Trophoblast cell (in vitro differentiated cells and primary cell): ENCODE measurements at regions not wholly inside any gene's neighbourhood (a gene's known extent, or its start where the extent isn't known, plus 50 kb on each side); places are given as distances from the start of the nearest gene placed in this dataset.
A peak's percentile ranks its signal among the peaks of the same experiment; 100 is the strongest.

Source experiments
- DNase-seq, 2 donors: peaks; one replicate each; pipeline ENCODE4 v3.0.0-alpha.2; 2016
- H2AFZ ChIP-seq: 2 replicates; pipeline ENCODE4 v1.6.1; 2013; ENCODE audit warnings: low read length, moderate library complexity, mild to moderate bottlenecking; ENCODE audit not compliant: insufficient read depth, poor library complexity
- H2AK5ac ChIP-seq: 2 replicates; pipeline ENCODE4 v1.6.1; 2013; ENCODE audit warnings: mild to moderate bottlenecking, low read length
- H2BK120ac ChIP-seq: 2 replicates; pipeline ENCODE4 v1.6.1; 2013; ENCODE audit warnings: low read length, mild to moderate bottlenecking, moderate library complexity; ENCODE audit not compliant: insufficient read depth, poor library complexity
- H2BK12ac ChIP-seq: 2 replicates; pipeline ENCODE4 v1.6.1; 2013; ENCODE audit warnings: mild to moderate bottlenecking, low read length, moderate library complexity
- H2BK5ac ChIP-seq: 2 replicates; pipeline ENCODE4 v1.6.1; 2013; ENCODE audit warnings: low read length, low read depth, moderate library complexity, mild to moderate bottlenecking; ENCODE audit not compliant: poor library complexity
- H3K14ac ChIP-seq: 2 replicates; pipeline ENCODE4 v1.6.1; 2013; ENCODE audit warnings: mild to moderate bottlenecking, low read length
- H3K18ac ChIP-seq: 2 replicates; pipeline ENCODE4 v1.6.1; 2013; ENCODE audit warnings: mild to moderate bottlenecking, low read length
- H3K23ac ChIP-seq: 2 replicates; pipeline ENCODE4 v1.6.1; 2013; ENCODE audit warnings: low read length
- H3K27ac ChIP-seq: 2 replicates; pipeline ENCODE4 v1.5.1; 2013; ENCODE audit warnings: low read depth, mild to moderate bottlenecking, inconsistent platforms, low read length, moderate library complexity
- H3K27me3 ChIP-seq: 2 replicates; pipeline ENCODE4 v1.6.1; 2013; ENCODE audit warnings: inconsistent platforms, mild to moderate bottlenecking, low read length, moderate library complexity; ENCODE audit not compliant: insufficient read depth
- H3K36me3 ChIP-seq, 2 experiments: 1 replicate in 1 of 2; 2 replicates in 1 of 2; pipeline ENCODE4 v1.6.1; 2013; ENCODE audit warnings: low read length in 2 of 2, mild to moderate bottlenecking in 2 of 2, moderate library complexity in 1 of 2; ENCODE audit not compliant: insufficient read depth in 2 of 2, control insufficient read depth in 1 of 2
- H3K4ac ChIP-seq: 2 replicates; pipeline ENCODE4 v1.6.1; 2013; ENCODE audit warnings: low read depth, mild to moderate bottlenecking, low read length, moderate library complexity
- H3K4me1 ChIP-seq, 2 experiments: 1 replicate in 1 of 2; 2 replicates in 1 of 2; pipeline ENCODE4 v1.6.1; 2013; ENCODE audit warnings: low read length in 2 of 2, mild to moderate bottlenecking in 2 of 2, moderate library complexity in 1 of 2; ENCODE audit not compliant: insufficient read depth in 2 of 2, control insufficient read depth in 1 of 2
- H3K4me2 ChIP-seq: 2 replicates; pipeline ENCODE4 v1.6.1; 2013; ENCODE audit warnings: inconsistent platforms, mild to moderate bottlenecking, low read length, moderate library complexity
- H3K4me3 ChIP-seq: 2 replicates; pipeline ENCODE4 v1.5.1; 2013; ENCODE audit warnings: mild to moderate bottlenecking, low read depth, low read length, inconsistent platforms
- H3K79me1 ChIP-seq: one replicate; pipeline ENCODE4 v1.6.1; 2013; ENCODE audit warnings: low read length
- H3K79me2 ChIP-seq: 2 replicates; pipeline ENCODE4 v1.6.1; 2013; ENCODE audit warnings: low read length, mild to moderate bottlenecking; ENCODE audit not compliant: control insufficient read depth, insufficient read depth, poor library complexity
- H3K9ac ChIP-seq: 2 replicates; pipeline ENCODE4 v1.6.1; 2013; ENCODE audit warnings: mild to moderate bottlenecking, low read length
- H3K9me3 ChIP-seq: 2 replicates; pipeline ENCODE4 v1.6.1; 2013; ENCODE audit warnings: low read depth, mild to moderate bottlenecking, control low read depth, inconsistent platforms, low read length; ENCODE audit not compliant: insufficient read depth
- H4K12ac ChIP-seq: 2 replicates; pipeline ENCODE4 v1.6.1; 2013; ENCODE audit warnings: low read depth, mild to moderate bottlenecking, low read length, moderate library complexity
- H4K8ac ChIP-seq: 2 replicates; pipeline ENCODE4 v1.6.1; 2013; ENCODE audit warnings: low read depth, mild to moderate bottlenecking, low read length, moderate library complexity
- H4K91ac ChIP-seq: one replicate; pipeline ENCODE4 v1.6.1; 2013; ENCODE audit warnings: low read depth, mild to moderate bottlenecking, low read length, moderate library complexity
- WGBS: extraction: QIAGEN DNeasy Blood & Tissue Kit; methylation state at CpG from one replicate; pipeline ENCODE4 v1.1.7; 2013; ENCODE audit warnings: missing lambda C conversion rate; ENCODE audit not compliant: insufficient read length, insufficient coverage; ENCODE audit errors: extremely low coverage; 5-methylcytosine and 5-hydroxymethylcytosine counted together

DNA sequence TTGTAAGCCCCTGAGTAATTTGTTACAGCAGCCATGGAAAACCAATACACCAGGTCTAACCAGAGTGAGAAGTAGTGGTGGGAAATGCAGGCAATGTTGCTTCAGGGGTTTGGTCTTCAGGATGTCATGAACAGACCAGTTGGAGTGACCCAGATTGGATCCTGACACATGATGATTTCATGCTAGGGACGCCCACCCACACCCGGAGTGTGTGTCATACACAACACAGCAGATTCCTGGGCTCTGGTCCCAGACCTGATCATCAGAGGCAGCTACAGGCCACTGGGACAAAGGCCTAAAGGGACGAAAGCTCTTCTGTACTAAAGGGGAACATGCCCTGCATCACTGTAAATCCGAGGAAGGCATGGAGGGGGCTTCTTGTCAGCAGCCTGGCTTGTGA, 194.2 kb downstream of the NSG2 start:
- no peak overlapping the region for H3K4ac ChIP-seq
- no CpG with 5 or more reads among the region's 4 CpGs for WGBS

DNA sequence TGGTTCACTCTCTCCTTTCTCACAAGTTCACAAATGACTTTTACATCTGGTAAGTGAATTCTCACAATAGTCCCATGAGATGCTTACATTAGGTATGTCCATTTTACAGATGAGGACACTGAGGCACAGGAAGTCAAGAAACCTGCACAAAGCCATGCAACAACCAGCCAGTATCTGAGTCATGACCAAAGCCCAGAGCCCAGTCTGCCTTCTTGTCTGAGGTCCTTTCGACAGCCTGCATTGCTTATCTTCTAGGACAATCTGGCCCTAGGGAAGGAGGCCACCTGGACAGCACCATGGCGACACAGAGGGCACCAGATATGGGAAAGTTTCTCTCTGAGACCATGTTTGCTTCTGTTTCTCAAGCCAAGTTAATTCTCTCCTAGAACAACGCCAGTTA, 197.1 kb downstream of the NSG2 start:
- H3K4me3 ChIP-seq: no peak overlapping the region
- WGBS: no CpG with 5 or more reads among the region's 3 CpGs
- H4K91ac ChIP-seq: no peak overlapping the region
- no peak overlapping the region for H3K14ac ChIP-seq
- H3K27me3 ChIP-seq: no peaks in the 10 kb centered on the region
- H3K79me2 ChIP-seq: no peaks in the 10 kb centered on the region
- H3K9ac ChIP-seq: no peak overlapping the region
- peaks cover 1% of the 10 kb centered on the region for H3K9me3 ChIP-seq
- no peak overlapping the region for H2AK5ac ChIP-seq
- no peak overlapping the region for H2BK5ac ChIP-seq
- DNase-seq: peak; percentile 29 to 71
- H2BK12ac ChIP-seq: no peak overlapping the region
- no peak overlapping the region for H4K8ac ChIP-seq
- no peak overlapping the region for H2AFZ ChIP-seq
- H3K23ac ChIP-seq: no peak overlapping the region
- H3K18ac ChIP-seq: no peak overlapping the region
- H4K12ac ChIP-seq: no peak overlapping the region
- no peak overlapping the region for H2BK120ac ChIP-seq
- H3K36me3 ChIP-seq: no peaks in the 10 kb centered on the region
- H3K27ac ChIP-seq: no peak overlapping the region
- H3K4me1 ChIP-seq: no peaks in the 10 kb centered on the region
- H3K4me2 ChIP-seq: no peak overlapping the region
- no peaks in the 10 kb centered on the region for H3K79me1 ChIP-seq
- no peak overlapping the region for H3K4ac ChIP-seq

More for the DNA sequence above, 194.2 kb downstream of the NSG2 start:
- H3K27me3 ChIP-seq: no peaks in the 10 kb centered on the region
- no peak overlapping the region for H3K27ac ChIP-seq
- H3K4me2 ChIP-seq: no peak overlapping the region
- H3K23ac ChIP-seq: no peak overlapping the region
- H3K9me3 ChIP-seq: peaks cover 1% of the 10 kb centered on the region
- no peak overlapping the region for H4K91ac ChIP-seq
- peaks cover 4% of the 10 kb centered on the region in 2 experiments for H3K4me1 ChIP-seq
- no peak overlapping the region for H3K14ac ChIP-seq
- H3K36me3 ChIP-seq: no peaks in the 10 kb centered on the region
- no peak overlapping the region for H2BK12ac ChIP-seq
- no peak overlapping the region for H2BK5ac ChIP-seq
- H2BK120ac ChIP-seq: no peak overlapping the region
- H2AFZ ChIP-seq: no peak overlapping the region
- no peak overlapping the region for H4K12ac ChIP-seq
- no peak overlapping the region for H3K18ac ChIP-seq
- no peak for DNase-seq
- no peak overlapping the region for H4K8ac ChIP-seq
- no peak overlapping the region for H3K4me3 ChIP-seq
- H3K79me2 ChIP-seq: no peaks in the 10 kb centered on the region
- H2AK5ac ChIP-seq: no peak overlapping the region
- no peaks in the 10 kb centered on the region for H3K79me1 ChIP-seq
- H3K9ac ChIP-seq: no peak overlapping the region

DNA sequence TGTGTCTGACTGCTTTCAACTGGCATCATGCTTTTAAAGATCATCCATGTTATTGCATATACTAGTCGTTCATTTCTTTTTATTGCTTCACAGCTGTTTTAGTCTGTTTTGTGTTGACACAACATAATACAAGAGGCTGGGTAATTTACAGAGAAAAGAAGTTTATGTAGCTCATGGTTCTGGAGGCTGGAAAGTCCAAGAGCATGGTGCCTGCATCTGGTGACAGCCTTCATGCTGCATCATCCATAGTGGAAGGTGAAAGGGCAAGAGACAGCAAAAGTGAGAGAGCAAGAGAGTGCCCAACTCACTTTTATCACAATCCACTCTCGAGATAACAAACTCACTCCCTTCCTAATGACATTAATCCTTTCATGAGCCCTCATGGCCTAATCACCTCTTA, 198.4 kb downstream of the NSG2 start:
- H4K8ac ChIP-seq: no peak overlapping the region
- no peak overlapping the region for H3K4me2 ChIP-seq
- no peak overlapping the region for H2AK5ac ChIP-seq
- no peak overlapping the region for H4K91ac ChIP-seq
- no peak overlapping the region for H3K14ac ChIP-seq
- H4K12ac ChIP-seq: no peak overlapping the region
- no peak for DNase-seq
- H2BK120ac ChIP-seq: no peak overlapping the region
- H3K4me1 ChIP-seq: no peaks in the 10 kb centered on the region
- H3K79me2 ChIP-seq: no peaks in the 10 kb centered on the region
- no peak overlapping the region for H3K27ac ChIP-seq
- peaks cover 1% of the 10 kb centered on the region for H3K9me3 ChIP-seq
- no peak overlapping the region for H3K4me3 ChIP-seq
- H3K36me3 ChIP-seq: no peaks in the 10 kb centered on the region
- WGBS: no CpG with 5 or more reads among the region's 2 CpGs
- no peaks in the 10 kb centered on the region for H3K27me3 ChIP-seq
- H3K18ac ChIP-seq: no peak overlapping the region
- H2BK5ac ChIP-seq: no peak overlapping the region
- no peaks in the 10 kb centered on the region for H3K79me1 ChIP-seq
- no peak overlapping the region for H3K23ac ChIP-seq
- H3K4ac ChIP-seq: no peak overlapping the region
- no peak overlapping the region for H2BK12ac ChIP-seq
- H3K9ac ChIP-seq: no peak overlapping the region
- H2AFZ ChIP-seq: no peak overlapping the region

DNA sequence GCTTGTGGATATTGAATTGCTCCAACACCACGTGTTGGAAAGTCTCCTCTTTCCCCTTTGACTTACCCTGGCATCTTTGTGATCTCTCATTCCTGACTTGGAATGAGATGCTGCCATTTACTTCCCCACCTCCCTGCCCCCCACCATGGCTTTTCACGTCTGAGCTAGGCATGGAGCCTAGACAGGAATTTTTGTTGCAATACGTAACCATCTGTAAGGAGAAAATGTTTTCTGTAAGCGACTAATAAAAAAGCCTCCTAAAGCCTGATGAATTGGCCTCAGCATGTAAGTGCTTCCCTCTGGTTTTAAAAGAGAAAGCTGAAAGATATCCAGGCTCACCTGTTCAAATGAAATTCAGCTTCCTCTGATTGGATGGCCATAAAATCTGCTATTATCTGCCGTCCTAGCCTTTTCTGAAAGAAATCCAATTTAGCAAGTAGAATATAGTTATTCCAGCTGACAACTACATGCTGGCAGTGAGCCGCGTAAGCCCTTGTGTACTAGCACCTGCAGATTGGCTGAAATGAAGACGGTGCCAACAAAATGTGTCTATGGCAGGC, 200.1 kb downstream of the NSG2 start:
- no peak overlapping the region for H3K18ac ChIP-seq
- no peaks in the 10 kb centered on the region for H3K79me2 ChIP-seq
- no peak overlapping the region for H3K14ac ChIP-seq
- no peaks in the 10 kb centered on the region for H3K4me1 ChIP-seq
- H2BK5ac ChIP-seq: no peak overlapping the region
- H3K79me1 ChIP-seq: no peaks in the 10 kb centered on the region
- no peak overlapping the region for H3K23ac ChIP-seq
- no peak overlapping the region for H4K91ac ChIP-seq
- no peak overlapping the region for H2BK120ac ChIP-seq
- no peak overlapping the region for H4K8ac ChIP-seq
- no peak overlapping the region for H3K27ac ChIP-seq
- H2AFZ ChIP-seq: no peak overlapping the region
- no peak overlapping the region for H3K4ac ChIP-seq
- H2BK12ac ChIP-seq: no peak overlapping the region
- no peak overlapping the region for H2AK5ac ChIP-seq
- DNase-seq: no peak
- H3K36me3 ChIP-seq: no peaks in the 10 kb centered on the region
- WGBS: no CpG with 5 or more reads among the region's 8 CpGs
- no peak overlapping the region for H4K12ac ChIP-seq
- H3K9me3 ChIP-seq: no peaks in the 10 kb centered on the region
- H3K4me3 ChIP-seq: no peak overlapping the region
- no peaks in the 10 kb centered on the region for H3K27me3 ChIP-seq
- no peak overlapping the region for H3K4me2 ChIP-seq
- no peak overlapping the region for H3K9ac ChIP-seq
